Fibroblast of lung (primary cell): ENCODE measurements at regions not wholly inside any gene's neighbourhood (a gene's known extent, or its start where the extent isn't known, plus 50 kb on each side); places are given as distances from the start of the nearest gene placed in this dataset.

Experiments
- DNase-seq, 2 donors: peaks; one replicate each; pipeline versions ENCODE4 v3.0.0 to v3.0.0-alpha.2; 2010; ENCODE audit warnings: low read depth in 2 of 2
- H2AFZ ChIP-seq: 2 replicates; pipeline ENCODE4 v1.5.1; 2012; ENCODE audit warnings: low read length, control low read depth, inconsistent platforms
- H3K27ac ChIP-seq: 2 replicates; pipeline ENCODE4 v1.5.1; 2011; ENCODE audit warnings: low read length, control low read depth; ENCODE audit not compliant: insufficient read depth
- H3K27me3 ChIP-seq: 2 replicates; pipeline ENCODE4 v1.5.1; 2011; ENCODE audit warnings: mild to moderate bottlenecking, low read length; ENCODE audit not compliant: control insufficient read depth, insufficient read depth
- H3K36me3 ChIP-seq: 2 replicates; pipeline ENCODE4 v1.5.1; 2011; ENCODE audit warnings: low read length; ENCODE audit not compliant: control insufficient read depth, insufficient read depth
- H3K4me1 ChIP-seq: 2 replicates; pipeline ENCODE4 v1.5.1; 2011; ENCODE audit warnings: low read length; ENCODE audit not compliant: control insufficient read depth, insufficient read depth; ENCODE audit errors: extremely low read depth
- H3K4me2 ChIP-seq: 2 replicates; pipeline ENCODE4 v1.5.1; 2011; ENCODE audit warnings: low read length, control low read depth; ENCODE audit not compliant: insufficient read depth; ENCODE audit errors: extremely low read depth
- H3K4me3 ChIP-seq, 4 experiments: fragments of 200-600 bp in 1 of 4; sonication (generic) in 1 of 4; replicated peaks in 1 of 4; 2 replicates each; pipeline ENCODE4 v1.5.1; 2011 to 2016; ENCODE audit warnings: low read length in 4 of 4, low read depth in 3 of 4, mild to moderate bottlenecking in 3 of 4, control low read depth in 2 of 4, inconsistent platforms in 1 of 4, mixed read lengths in 1 of 4; ENCODE audit not compliant: insufficient read depth in 1 of 4; ENCODE audit errors: control extremely low read depth in 1 of 4
- H3K79me2 ChIP-seq: 2 replicates; pipeline ENCODE4 v1.5.1; 2012; ENCODE audit warnings: mild to moderate bottlenecking, low read length, inconsistent platforms; ENCODE audit not compliant: control insufficient read depth, insufficient read depth
- H3K9ac ChIP-seq: 2 replicates; pipeline ENCODE4 v1.5.1; 2011; ENCODE audit warnings: mild to moderate bottlenecking, low read length, control low read depth; ENCODE audit not compliant: insufficient read depth
- H3K9me3 ChIP-seq: 2 replicates; pipeline ENCODE4 v1.5.1; 2012; ENCODE audit warnings: low read depth, low read length; ENCODE audit not compliant: control insufficient read depth, insufficient read depth
- H4K20me1 ChIP-seq: 2 replicates; pipeline ENCODE4 v1.5.1; 2011; ENCODE audit warnings: low read length; ENCODE audit not compliant: control insufficient read depth, insufficient read depth; ENCODE audit errors: extremely low read depth
- EZH2 ChIP-seq: IDR thresholded peaks from 2 replicates; pipeline ENCODE4 v1.5.1; 2012; ENCODE audit warnings: low read length, control low read depth, mild to moderate bottlenecking; ENCODE audit errors: missing control alignments
- TF ChIP-seq, protein P1 (sequence below), 2 donors: IDR thresholded peaks in 1 of 2; conservative IDR thresholded peaks in 1 of 2; 1 replicate in 1 of 2; 2 replicates in 1 of 2; pipeline ENCODE4 v1.5.1; 2011 to 2012; ENCODE audit warnings: low read length in 2 of 2, control low read depth in 1 of 2, inconsistent platforms in 1 of 2, low read depth in 1 of 2, mild to moderate bottlenecking in 1 of 2

- no peaks in the 10 kb centered on the region for H3K79me2 ChIP-seq
- no peaks in the 10 kb centered on the region for H3K27me3 ChIP-seq
- no peak overlapping the region for H2AFZ ChIP-seq
- H3K36me3 ChIP-seq = no peaks in the 10 kb centered on the region
- no peaks in the 10 kb centered on the region for H3K9me3 ChIP-seq
- no peak for DNase-seq
- no peak overlapping the region for H3K4me2 ChIP-seq
- H4K20me1 ChIP-seq = no peaks in the 10 kb centered on the region
- TF ChIP-seq, protein P1, sequence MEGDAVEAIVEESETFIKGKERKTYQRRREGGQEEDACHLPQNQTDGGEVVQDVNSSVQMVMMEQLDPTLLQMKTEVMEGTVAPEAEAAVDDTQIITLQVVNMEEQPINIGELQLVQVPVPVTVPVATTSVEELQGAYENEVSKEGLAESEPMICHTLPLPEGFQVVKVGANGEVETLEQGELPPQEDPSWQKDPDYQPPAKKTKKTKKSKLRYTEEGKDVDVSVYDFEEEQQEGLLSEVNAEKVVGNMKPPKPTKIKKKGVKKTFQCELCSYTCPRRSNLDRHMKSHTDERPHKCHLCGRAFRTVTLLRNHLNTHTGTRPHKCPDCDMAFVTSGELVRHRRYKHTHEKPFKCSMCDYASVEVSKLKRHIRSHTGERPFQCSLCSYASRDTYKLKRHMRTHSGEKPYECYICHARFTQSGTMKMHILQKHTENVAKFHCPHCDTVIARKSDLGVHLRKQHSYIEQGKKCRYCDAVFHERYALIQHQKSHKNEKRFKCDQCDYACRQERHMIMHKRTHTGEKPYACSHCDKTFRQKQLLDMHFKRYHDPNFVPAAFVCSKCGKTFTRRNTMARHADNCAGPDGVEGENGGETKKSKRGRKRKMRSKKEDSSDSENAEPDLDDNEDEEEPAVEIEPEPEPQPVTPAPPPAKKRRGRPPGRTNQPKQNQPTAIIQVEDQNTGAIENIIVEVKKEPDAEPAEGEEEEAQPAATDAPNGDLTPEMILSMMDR (conservative IDR thresholded peaks at IDR 0.05 in 1 of 2, IDR thresholded peaks at IDR 0.05 in 1 of 2; ENCODE audit: low read depth in 1 of 2, low read length in 2 of 2) = no peak
- no peak for TF ChIP-seq EZH2
- H3K27ac ChIP-seq = no peak overlapping the region
- no peak overlapping the region for H3K9ac ChIP-seq
- H3K4me3 ChIP-seq = no peak overlapping the region
- no peaks in the 10 kb centered on the region for H3K4me1 ChIP-seq
Observed at GRCh38 chr1:116185161-116185701, 74.0 kb downstream of the MAB21L3 start.

- H3K9ac ChIP-seq = no peak overlapping the region
- no peaks in the 10 kb centered on the region for H4K20me1 ChIP-seq
- H3K4me2 ChIP-seq = no peak overlapping the region
- H3K9me3 ChIP-seq = no peaks in the 10 kb centered on the region
- no peaks in the 10 kb centered on the region for H3K27me3 ChIP-seq
- no peak overlapping the region for H2AFZ ChIP-seq
- no peak for DNase-seq
- no peak overlapping the region for H3K27ac ChIP-seq
- H3K79me2 ChIP-seq = no peaks in the 10 kb centered on the region
- H3K36me3 ChIP-seq = no peaks in the 10 kb centered on the region
- no peaks in the 10 kb centered on the region for H3K4me1 ChIP-seq
- TF ChIP-seq EZH2 = no peak
- TF ChIP-seq, protein P1 (conservative IDR thresholded peaks at IDR 0.05 in 1 of 2, IDR thresholded peaks at IDR 0.05 in 1 of 2; ENCODE audit: low read depth in 1 of 2, low read length in 2 of 2) = no peak
- H3K4me3 ChIP-seq = no peak overlapping the region
Observed at GRCh38 chr1:116189481-116189880, 78.3 kb downstream of the MAB21L3 start.

- Histone ChIP-seq H3K9me3 (no peaks in the 10 kb centered on the region), H3K27me3 (no peaks in the 10 kb centered on the region), H3K4me1 (no peaks in the 10 kb centered on the region), H3K4me2 (no peak overlapping the region), H3K4me3 (no peak overlapping the region), H3K9ac (no peak overlapping the region), H4K20me1 (no peaks in the 10 kb centered on the region), H3K79me2 (no peaks in the 10 kb centered on the region), H3K27ac (no peak overlapping the region), H3K36me3 (no peaks in the 10 kb centered on the region), H2AFZ (no peak overlapping the region)
- TF ChIP-seq EZH2 = no peak
- TF ChIP-seq, protein P1 (conservative IDR thresholded peaks at IDR 0.05 in 1 of 2, IDR thresholded peaks at IDR 0.05 in 1 of 2; ENCODE audit: low read depth in 1 of 2, low read length in 2 of 2) = no peak
- DNase-seq = no peak
Observed at GRCh38 chr1:116191294-116191693, 80.1 kb downstream of the MAB21L3 start.
